HTR-8/SVneo (cell line): ENCODE measurements at regions not wholly inside any gene's neighbourhood (a gene's known extent, or its start where the extent isn't known, plus 50 kb on each side); places are given as distances from the start of the nearest gene placed in this dataset.

ENCODE experiments used
- DNase-seq: peaks from one replicate; pipeline ENCODE4 v3.0.0; 2011; ENCODE audit warnings: low spot score, mixed read lengths; ENCODE audit not compliant: insufficient read length
- FAIRE-seq: peaks from 2 replicates; lab custom pipeline; 2011; peaks lifted over from hg19 to GRCh38; lab: Jason Lieb, UNC

DNA sequence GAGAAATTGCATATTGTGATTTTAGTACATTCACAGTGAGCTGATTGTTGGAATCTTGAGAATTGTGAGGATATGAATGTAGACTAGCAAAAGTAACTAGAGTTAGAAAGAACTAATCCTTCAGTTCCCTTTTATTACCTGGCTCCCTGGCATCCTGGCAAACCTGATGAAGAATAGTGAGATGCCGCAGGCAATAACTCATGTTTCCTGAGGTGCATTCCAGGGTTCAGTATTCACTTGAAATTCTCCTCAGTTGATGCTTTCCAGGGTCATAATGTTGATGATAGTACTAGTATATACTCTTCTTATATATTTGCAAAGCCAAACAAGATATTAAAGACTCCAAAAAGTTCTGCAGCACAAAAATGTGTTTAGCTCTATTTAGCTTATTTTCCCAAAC, 432.1 kb upstream of the CELF4 start:
- no peak for DNase-seq
- FAIRE-seq: no peak

DNA sequence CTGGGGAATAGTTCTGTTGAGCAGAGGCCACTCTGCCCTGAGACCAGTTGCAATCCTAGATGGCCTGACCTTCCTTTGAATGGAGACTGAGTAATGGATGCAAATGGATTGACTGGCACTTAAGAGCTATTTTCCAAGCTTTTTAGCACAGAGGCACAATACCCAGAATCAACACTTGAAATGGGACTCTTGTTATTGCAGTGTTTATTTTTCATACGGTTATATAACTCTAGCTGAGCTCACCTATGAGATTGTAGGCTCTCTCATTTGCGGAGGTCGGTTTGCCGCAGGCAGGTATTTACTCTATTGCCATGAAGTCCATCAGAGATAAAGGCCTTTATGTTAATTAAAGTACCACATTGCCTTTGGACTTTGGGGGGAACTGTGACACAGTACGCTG, 422.3 kb upstream of the CELF4 start:
- FAIRE-seq (no peak), DNase-seq (no peak)

DNA sequence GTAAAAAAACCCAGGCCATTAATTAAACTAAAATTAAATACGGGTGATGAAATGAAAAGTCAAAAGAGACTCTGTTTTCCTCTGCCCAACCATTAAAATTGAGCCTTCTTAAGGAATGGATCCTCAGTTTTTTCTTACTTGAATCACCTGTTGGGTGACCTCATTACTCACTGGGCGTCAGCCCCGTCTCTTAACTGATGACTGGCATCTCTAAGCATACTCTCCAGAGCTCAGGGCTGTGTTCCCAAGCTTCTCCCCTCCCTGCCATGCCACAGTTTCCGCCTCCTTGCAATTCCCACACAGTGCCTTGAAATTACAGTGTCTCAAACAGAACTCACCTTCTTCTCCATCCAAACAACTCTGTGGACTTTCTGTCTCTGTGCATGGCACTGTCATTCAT, 421.1 kb upstream of the CELF4 start:
- no peak for FAIRE-seq
- DNase-seq: no peak

DNA sequence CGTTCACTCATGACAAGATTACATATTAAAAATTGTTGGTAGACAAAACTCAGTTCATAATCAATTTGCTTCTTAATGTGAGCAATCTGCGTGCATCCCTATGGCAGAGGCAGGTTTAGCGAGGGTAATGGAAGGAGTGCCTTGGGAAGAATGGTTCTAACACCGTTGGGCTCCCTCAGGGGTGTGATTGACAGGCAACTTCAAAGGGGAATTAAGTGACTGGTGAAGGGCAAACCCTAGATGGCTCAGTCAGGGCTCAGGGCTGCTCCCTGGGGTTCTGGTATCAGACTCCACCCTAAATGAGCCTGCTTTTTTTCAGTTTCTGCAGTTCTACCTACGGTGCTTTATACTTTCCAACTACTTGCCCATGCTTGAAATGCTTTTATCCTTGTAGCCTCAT, 419.5 kb upstream of the CELF4 start:
- DNase-seq: no peak
- no peak for FAIRE-seq

DNA sequence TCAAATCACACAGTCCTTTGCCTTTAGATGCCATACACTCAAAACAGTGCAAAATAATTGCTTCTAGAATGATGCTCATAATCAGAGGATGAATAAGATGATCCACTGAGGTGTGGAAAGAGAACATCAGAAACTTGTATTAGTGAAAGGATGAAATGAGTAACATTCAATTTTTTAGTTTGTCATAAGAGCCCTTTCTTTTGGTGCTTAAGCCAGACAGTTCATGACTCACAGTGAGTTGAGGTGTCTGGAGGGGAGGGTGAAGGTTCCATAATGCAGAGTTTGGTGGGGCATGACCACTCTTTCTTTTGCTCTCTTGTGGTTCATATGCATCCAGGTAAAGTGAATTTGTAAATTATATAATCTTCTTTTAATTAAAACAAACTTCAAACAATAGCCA, 415.0 kb upstream of the CELF4 start:
- DNase-seq: no peak
- FAIRE-seq: no peak

DNA sequence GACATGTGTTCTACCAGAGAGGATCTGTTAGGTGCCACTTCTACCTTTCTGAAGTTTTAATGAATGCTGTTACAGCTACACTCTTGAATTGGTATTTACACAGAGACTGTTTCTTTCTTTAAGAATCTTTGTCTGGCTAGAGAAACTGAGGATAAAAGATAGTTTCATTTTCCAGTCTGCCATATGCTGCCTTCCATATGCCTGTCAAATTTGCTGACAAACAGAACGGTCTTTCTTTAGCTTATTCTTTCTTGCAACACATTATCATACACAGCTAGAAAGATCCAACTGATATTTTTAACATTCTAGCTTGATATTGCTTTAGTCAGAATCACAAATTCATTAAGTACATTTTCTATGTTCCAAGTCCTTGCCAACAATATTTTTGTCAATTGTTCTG, 409.8 kb upstream of the CELF4 start:
- no peak for DNase-seq
- no peak for FAIRE-seq

DNA sequence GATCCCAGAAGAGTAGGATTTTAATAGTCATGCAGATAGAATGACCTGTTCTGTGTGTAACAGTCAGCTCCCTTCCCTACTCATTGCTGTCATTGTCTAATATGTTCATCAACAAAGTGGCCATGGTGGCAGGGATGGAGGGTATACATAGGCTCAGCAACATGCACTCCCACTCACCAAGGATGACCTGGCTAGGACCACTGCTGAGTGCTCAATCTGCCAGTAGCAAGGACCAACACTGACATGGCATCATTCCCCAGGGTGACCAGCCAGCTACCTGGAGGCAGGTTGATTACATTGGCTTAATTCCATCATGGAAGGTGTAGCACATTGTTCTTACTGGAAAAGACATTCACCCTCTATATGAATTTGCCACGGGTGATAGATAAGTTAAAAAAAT, 401.7 kb upstream of the CELF4 start:
- FAIRE-seq (no peak), DNase-seq (no peak)

DNA sequence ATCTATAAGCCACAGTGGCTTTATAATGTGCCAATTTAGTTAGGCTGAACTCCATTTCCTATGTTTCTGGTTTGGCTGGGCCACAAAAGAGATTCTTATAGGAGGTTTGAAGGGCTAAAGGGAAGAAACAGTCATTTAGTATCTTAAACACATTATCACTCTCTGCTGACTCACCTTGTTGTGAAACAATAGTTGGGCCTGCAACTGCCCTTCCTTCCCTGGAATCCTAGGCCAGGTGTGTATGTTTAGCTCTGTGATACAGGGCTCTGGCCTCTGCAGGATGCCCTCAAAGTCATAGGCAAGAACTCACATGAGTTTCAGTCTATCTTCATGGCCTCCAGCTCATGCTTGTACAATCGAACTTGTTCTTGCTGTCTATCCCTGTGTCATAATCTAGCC, 400.0 kb upstream of the CELF4 start:
- FAIRE-seq: no peak
- no peak for DNase-seq

DNA sequence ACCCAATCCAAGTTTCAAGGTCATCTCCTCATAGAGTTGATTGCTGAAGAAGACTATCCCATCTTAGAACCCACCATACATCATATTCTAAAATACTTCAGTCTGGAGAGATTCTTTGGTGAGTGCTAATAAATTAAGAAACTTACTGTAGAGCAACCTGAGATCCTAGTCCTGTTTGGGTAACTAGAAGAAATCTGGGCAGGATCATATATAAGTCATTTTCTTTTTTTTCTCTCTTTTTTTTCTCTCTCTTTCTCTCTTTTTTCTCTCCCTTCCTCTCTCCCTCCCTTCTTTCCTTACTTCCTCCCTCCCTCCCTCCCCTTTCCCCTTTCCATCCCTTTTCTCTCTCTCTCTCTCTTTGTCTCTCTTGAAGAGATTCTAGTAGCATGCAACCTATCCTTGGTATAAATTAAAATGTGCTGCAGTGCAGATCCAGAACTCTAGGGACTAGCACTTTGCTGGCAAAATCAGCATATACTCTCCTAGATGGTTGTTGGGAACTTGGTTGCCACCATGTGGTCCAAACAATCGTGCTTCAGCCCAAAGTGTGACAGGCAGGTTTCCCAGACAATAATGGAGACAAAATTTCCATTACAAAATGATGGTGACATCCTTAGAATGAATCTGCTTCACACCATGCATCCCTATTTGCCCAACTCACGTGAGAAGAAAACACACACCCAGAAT, 399.4 kb upstream of the CELF4 start:
- no peak for FAIRE-seq
- DNase-seq: no peak

DNA sequence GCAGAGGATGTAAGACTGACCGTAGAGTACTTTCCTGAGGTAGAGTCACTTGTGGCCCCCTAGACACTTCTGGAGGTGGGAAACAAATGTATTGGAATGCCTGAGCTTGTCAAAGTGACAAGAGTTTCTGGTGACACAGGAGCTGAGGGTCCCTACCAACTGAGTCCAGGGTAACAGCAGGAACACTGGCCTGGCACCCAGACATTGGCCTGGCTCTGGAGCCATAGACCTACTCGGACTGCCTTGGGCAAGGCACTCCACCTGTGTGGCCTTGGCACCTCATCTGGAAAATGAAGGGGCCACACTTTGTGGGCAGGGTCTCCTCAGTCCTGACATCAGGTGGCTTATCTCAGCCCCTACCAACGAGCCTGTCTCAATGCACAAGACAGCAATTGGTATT, 398.2 kb upstream of the CELF4 start:
- DNase-seq: no peak
- no peak for FAIRE-seq

DNA sequence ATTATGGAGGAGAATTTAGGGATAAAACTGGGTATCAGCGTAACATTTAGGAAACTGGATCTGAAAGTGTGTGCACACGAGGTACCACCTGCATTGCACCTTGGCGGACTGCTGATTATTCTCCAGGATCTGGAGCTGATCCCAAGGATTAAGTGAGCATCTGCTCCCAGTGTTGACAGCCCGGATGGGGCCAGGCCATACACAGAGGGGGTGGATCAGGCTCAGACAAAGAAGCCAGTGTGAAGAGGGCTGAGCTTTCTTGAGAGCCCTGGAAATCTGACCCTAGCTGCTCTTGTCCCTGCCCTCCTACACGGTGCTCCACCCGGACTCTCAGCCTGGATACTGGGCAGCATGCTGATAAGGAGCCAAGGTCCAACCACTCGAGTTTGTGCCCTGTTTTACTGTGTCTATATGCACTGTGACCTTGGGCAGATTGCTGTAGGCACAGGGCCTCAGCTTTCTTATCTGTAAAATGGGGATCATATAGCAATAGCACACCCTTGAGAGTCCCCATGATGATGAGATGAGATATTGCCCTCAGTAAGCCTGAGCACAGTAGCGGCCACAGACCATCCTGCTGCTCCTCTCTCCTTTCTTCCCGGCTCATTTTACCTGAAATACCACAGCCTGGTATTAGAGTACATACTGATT, 396.8 kb upstream of the CELF4 start:
- DNase-seq (no peak), FAIRE-seq (no peak)

DNA sequence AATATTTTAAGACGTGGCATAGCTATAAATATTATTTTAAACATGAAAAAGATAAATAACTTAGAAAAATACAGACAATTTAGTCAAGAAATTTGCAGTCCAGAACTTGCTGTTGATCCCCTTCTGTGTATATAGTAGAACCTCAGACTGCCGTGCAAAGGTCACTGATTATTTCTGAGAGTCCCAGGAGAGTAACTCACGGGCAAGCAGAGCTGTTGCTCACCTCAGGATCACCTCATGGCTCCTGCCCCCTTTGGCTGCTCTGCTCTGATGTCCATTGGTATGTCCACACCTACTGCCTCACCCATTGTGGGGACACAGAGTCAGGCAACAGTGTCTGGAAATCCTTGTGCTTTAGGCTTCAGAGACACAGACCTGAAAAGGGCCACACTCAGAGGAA, 392.9 kb upstream of the CELF4 start:
- FAIRE-seq: no peak
- DNase-seq: no peak

DNA sequence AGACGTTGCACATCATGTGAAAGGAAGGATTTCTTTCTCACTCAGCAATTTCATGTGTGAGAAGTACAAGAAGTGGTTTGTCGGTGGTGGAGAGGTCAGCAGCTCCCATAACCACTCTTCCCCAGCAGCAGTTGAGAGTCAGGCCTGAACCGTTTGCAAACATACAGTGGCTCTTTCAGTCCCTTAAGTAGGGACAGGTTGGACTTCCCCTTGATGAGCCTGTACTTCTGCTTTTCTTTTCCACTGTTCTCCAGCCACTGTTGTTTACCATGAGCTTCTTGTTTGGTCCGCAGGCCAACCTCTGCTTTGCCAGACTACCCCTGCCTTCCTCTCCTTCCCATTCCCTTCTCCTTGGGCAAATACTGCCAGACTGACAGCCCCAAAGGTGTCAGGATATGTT, 391.3 kb upstream of the CELF4 start:
- no peak for FAIRE-seq
- DNase-seq: no peak

DNA sequence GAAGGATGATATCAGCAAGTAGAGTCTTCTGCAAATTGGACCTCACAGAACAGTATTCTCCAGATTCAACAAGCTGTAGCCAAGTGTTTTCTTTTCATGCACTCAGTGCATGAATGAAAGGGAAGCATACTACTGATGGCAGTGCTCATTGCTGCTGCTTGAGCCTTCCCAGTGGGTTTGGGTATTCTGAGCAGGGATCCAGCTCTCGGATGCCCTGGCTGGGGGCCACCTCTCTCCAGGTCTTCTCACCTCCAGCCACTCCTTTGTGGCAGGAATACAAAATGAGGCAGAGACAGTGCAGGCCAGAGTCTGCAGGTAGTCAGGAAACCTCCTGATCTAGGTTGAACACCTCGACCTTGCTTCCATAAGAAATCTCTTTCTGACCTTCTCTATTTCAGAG, 390.4 kb upstream of the CELF4 start:
- FAIRE-seq: no peak
- no peak for DNase-seq

DNA sequence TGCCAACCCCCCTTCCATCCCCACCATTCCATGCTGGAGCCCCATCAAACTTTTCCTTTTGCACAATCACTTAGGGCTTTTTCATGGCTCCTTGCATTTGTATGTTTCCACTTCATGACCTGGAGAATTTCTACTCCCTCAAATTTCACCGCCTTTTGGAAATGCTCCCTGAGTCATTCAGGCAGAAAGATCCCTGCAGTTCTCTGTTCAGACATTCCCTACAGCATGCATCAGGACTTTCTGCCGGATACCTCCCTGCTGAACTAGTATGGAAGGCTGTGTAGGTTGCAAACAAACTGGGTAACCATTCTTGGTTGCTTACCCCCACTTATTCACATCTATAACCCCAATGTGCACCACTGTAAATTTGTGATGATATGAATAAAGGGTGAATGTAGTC, 389.6 kb upstream of the CELF4 start:
- DNase-seq (no peak), FAIRE-seq (no peak)

DNA sequence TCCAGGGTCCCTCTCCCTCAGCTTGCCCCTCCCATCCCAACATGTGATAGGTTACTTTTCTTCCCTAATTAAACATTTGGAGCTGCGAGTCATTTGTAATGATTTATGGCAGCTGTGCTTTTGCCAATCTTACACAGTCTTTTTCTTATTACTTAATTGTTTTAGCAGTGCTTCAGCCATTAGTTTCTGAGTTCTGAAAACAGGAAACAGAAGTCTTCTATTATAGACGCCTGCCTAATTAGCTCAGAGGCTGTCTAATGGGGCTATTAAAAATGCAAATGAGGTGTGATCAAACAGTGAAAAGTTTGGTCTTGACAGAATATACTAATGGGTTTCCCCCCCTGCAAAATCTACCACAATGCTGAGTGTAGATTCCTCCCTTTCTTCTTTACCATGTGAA, 388.3 kb upstream of the CELF4 start:
- no peak for DNase-seq
- no peak for FAIRE-seq

DNA sequence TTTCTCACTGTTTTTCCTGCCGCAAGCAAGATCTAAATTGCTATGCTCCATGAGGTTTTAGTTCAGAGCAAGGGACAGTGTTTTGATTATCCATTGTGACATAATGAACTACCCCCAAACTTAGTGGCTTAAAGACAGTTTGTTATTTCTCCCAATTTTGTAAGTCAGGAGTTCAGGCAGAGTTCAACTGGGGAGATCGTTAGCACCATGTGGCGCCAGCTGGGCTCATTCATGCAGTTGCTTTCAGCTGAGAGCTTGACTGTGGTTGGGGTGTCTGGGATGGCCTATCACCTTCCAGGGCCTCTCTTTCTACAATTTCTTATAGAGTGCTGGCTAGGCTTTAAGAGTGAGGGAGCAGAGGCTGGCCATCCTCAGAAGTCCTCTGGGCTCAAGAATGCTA, 382.9 kb upstream of the CELF4 start:
- no peak for DNase-seq
- FAIRE-seq: no peak

DNA sequence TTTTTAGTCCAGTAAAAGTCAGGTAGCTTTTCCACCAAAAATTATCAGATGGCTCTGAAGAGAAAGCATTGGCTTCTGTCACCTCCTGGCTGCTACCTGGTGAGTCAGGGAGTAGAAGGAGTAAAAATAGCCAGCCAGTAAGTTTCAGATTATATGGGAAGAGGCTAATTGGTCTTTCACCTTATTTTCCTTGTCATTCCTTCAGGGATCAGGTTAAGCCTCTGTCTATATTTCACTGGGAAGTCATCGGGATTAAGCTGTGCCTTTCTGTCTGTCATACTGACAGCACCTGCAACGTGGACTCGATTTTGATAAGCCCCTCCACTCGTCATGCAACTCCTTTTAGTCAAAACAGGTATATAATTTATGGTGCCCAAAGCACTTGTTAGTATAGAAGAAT, 380.7 kb upstream of the CELF4 start:
- DNase-seq: no peak
- no peak for FAIRE-seq

DNA sequence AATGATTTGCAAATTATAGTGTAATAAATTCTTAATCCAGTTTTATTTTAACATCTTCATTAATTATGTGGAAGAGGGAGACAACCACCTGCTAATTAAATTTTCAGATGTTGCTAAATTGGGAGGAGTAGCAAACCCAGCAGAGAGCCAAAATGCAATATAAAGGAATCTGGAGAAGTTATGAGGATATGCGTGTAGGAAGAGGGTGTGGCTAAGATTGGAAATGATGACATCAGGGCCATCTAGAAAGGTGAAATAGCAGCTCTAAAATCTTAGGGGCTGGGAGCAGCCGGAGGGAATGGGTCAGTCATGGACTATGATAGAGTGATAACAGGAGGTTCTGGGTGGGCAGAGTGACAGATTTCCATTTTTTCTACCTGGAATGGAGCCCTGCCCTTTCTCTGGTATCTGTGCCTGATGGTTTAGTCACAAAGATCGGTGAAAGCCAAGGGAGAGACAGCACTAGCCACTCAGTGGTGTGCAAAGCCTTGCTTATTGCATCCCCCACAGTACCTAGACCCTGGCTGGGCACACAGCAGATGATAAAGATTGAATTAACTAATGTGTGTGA, 379.2 kb upstream of the CELF4 start:
- DNase-seq (no peak), FAIRE-seq (no peak)

DNA sequence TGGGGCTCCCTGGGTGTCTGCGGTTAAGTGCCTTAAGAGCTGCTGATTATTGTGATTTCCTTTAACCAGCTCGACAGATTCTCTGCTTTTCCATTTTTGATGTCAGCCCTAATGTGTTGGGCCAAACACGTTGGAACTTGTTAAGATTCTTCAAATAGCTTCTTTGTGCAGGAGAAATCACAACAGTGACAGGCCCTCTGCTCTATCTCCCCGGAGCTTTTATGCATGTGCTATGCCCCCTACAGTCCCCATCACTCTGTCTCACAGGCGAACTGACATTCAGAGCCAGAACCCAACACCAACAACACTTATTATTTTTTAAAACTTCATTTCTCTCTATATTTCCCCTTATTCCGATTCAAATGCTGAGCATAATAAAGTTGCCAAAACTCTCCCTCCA, 371.7 kb upstream of the CELF4 start:
- DNase-seq (no peak), FAIRE-seq (no peak)

DNA sequence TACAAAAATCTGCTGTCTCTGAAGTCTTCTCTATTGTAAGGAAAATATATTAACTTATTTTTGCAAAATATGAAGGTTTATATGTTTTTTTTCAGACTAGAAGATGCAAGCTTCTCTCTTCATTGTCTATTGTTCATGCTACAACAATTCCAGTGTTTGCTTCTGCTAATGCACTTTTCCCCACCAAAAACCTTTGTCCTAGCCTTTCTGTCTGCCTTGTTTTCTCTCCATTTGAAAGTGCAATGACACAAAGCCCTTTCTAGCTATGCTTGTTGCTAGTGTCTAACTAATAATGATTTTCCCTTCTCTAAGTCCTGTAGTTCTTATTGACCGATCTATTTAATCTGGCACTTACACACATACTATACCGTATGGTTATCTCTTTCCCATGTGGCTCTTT, 369.5 kb upstream of the CELF4 start:
- FAIRE-seq: no peak
- no peak for DNase-seq

DNA sequence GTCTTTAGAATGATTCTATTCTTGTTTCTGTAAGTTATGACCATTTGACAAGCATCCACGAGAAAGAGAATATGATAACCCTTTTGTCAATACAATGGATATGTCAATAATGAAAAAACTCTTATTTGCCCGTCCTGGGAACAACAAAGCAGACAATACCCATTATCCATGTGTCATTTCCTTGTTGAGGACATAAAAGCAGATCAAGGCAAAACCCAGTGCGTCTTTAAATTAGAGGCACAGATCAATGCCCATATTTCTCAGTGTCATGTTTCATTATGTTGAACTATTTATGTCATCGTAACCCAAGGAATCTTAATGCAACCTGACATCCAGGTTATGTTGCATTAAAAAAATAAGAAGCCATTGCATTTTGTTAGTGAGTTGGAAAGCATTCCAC, 365.0 kb upstream of the CELF4 start:
- FAIRE-seq: no peak

More for the DNA sequence above, 365.0 kb upstream of the CELF4 start:
- DNase-seq: no peak
